ENCODE measurements at regions not wholly inside any gene's neighbourhood (a gene's known extent, or its start where the extent isn't known, plus 50 kb on each side); places are given as distances from the start of the nearest gene placed in this dataset.
"Not testable (repeated sequence)": the region's sequence is repeated elsewhere in the genome, so short reads cannot be mapped to it uniquely, and the experiment has no call there.

DNA sequence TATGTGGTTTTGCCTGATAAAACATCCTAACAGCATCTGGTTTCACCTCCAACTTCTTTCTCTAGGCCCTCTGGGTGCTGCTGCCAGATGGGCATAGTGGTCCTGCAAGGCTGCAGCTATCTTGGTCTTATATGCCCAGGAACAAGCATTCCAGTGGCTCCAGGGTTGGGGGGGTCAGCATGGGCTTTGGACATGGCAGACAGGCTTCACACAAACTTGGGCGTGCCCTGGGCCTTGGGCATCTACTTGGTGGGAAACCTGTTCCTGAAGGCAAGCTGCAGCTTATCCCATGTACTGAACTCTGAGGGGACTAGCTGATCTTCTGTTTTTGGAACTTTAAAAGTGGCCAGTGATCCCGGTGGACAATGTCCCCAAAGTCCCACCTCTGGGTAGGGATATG is 54.9 kb upstream of the ZNF678 start:
- no peaks in the 10 kb centered on the region for H3K27me3 ChIP-seq (ENCODE audit: control insufficient read depth, insufficient read depth, low read length)
- H3K4me3 ChIP-seq (ENCODE audit: low read depth, low read length) = no peak overlapping the region
- DNase-seq (ENCODE audit: low read depth) = no peak
- TF ChIP-seq, protein P1, sequence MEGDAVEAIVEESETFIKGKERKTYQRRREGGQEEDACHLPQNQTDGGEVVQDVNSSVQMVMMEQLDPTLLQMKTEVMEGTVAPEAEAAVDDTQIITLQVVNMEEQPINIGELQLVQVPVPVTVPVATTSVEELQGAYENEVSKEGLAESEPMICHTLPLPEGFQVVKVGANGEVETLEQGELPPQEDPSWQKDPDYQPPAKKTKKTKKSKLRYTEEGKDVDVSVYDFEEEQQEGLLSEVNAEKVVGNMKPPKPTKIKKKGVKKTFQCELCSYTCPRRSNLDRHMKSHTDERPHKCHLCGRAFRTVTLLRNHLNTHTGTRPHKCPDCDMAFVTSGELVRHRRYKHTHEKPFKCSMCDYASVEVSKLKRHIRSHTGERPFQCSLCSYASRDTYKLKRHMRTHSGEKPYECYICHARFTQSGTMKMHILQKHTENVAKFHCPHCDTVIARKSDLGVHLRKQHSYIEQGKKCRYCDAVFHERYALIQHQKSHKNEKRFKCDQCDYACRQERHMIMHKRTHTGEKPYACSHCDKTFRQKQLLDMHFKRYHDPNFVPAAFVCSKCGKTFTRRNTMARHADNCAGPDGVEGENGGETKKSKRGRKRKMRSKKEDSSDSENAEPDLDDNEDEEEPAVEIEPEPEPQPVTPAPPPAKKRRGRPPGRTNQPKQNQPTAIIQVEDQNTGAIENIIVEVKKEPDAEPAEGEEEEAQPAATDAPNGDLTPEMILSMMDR (IDR thresholded peaks at IDR 0.05; ENCODE audit: insufficient read depth, low read length, poor library complexity, severe bottlenecking) = no peak
- no peaks in the 10 kb centered on the region for H3K36me3 ChIP-seq (ENCODE audit: control insufficient read depth, insufficient read depth, low read length)

DNA sequence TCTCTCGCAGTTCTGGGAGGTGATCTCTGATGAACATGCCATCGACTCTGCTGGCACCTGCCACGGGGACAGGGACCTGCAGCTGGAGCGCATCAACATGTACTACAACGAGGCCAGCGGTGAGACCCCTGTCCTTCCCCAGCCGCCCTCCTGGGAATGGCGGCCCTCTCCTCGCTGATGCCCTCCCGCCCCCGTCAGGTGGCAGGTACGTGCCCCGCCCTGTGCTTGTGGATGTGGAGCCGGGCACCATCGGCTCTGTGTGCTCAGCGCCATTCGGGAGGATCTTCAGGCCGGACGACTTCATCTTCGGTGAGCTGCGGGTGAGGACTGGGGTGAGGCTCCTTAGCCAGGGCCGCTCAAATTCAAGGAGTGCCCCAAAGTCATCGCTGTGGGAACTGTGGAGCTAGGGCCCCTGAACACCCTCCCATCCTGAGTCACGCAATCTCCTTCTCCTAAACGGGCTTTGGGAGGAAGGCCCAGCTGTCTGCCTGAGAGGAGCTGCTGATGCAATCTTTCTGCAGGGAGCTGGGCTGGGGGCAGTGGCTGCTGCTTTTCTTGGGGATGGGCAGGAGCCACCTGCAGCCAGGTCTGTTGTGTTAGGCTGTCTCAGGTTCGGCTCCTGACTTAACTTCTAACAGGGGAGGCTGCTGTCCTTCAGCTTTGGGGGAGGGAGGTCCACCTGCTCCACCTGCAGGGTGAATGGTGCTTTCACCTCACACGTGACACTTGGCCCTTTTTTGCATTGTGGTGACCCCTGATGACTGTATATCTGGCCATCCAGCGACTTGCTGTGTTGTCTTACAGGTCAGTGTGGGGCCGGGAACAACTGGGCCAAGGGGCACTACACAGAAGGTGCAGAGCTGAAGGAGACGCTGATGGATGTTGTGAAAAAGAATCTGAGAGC is 56.6 kb upstream of the ZNF678 start:
- not testable (repeated sequence) for DNase-seq (ENCODE audit: low read depth); H3K27me3 ChIP-seq (ENCODE audit: control insufficient read depth, insufficient read depth, low read length); H3K36me3 ChIP-seq (ENCODE audit: control insufficient read depth, insufficient read depth, low read length); H3K4me3 ChIP-seq (ENCODE audit: low read depth, low read length)

DNA sequence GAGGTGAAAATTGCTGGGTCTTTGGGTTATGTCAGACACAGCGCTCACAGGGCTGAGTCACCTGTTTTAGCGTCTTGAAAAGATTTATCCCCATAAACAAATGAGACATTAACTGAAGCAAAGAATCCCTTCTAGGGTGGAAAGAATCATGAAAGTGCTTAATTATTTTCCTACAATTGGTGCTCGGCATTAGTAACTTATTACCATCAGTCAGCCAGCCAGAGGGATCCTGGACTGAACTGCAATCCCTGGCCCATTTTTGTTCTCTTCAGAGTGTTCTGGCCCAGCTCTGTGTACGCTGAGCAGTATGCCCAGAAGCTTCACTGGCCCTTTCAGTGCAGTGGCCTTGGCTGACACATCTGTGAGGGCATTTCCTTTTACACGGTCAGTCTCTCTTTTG is 67.3 kb upstream of the ZNF678 start:
- DNase-seq (ENCODE audit: low read depth); H3K27me3 ChIP-seq (ENCODE audit: control insufficient read depth, insufficient read depth, low read length); H3K4me3 ChIP-seq (ENCODE audit: low read depth, low read length); H3K36me3 ChIP-seq (ENCODE audit: control insufficient read depth, insufficient read depth, low read length): not testable (repeated sequence)

GRCh38 chr1:227493863-227494551 is 69.3 kb upstream of the ZNF678 start:
- not testable (repeated sequence) for H3K4me3 ChIP-seq (ENCODE audit: low read depth, low read length); H3K27me3 ChIP-seq (ENCODE audit: control insufficient read depth, insufficient read depth, low read length); DNase-seq (ENCODE audit: low read depth); H3K36me3 ChIP-seq (ENCODE audit: control insufficient read depth, insufficient read depth, low read length)

- TF ChIP-seq, protein P1 (IDR thresholded peaks at IDR 0.05; ENCODE audit: insufficient read depth, low read length, poor library complexity, severe bottlenecking) = no peak
- Histone ChIP-seq H3K4me3 (ENCODE audit: low read depth, low read length) (no peak overlapping the region), H3K36me3 (ENCODE audit: control insufficient read depth, insufficient read depth, low read length) (no peaks in the 10 kb centered on the region), H3K27me3 (ENCODE audit: control insufficient read depth, insufficient read depth, low read length) (no peaks in the 10 kb centered on the region)
- no peak for DNase-seq (ENCODE audit: low read depth)
Measured at GRCh38 chr1:227490478-227490877, 72.9 kb upstream of the ZNF678 start.

DNA sequence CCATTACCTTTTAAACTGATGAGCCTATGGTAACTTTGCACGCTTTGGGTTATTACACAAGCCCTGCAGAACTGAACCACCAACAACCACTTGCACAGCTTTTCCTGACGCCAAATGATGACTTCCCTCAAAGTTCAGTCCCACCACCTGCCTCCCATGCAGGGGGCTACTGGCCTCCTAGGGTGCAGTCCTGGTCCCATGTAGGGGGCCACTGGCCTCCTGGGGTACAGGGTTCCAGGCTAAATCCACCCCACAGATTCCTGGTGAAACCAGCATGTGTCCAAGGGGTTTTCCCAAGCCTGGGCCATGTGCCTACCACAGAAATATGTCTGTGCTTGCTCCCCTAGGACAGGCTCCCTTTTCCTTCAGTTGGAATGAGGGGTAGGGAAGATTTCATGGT is 73.4 kb upstream of the ZNF678 start:
- Histone ChIP-seq H3K27me3 (ENCODE audit: control insufficient read depth, insufficient read depth, low read length) (no peaks in the 10 kb centered on the region), H3K36me3 (ENCODE audit: control insufficient read depth, insufficient read depth, low read length) (no peaks in the 10 kb centered on the region), H3K4me3 (ENCODE audit: low read depth, low read length) (no peak overlapping the region)
- TF ChIP-seq, protein P1 (IDR thresholded peaks at IDR 0.05; ENCODE audit: insufficient read depth, low read length, poor library complexity, severe bottlenecking) = no peak
- no peak for DNase-seq (ENCODE audit: low read depth)

DNA sequence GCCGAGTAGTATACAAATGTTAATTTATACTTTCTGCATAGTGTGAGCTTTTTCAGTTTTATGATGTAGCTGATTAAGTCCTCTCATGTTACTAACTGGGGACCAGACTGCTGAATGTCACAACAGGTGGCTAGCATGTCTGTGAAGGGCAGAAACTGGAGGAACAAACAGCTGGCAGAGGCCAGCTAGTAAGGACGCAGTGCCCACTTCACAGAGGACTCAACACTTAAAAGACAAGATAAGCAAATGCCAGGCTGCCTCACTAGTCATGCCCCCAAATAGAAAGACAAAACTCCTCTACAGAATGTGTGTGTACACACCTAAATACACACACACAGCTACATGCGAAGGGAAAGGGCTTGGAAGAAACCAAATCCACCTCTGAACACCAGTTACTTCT is 73.8 kb upstream of the ZNF678 start:
- TF ChIP-seq, protein P1 (IDR thresholded peaks at IDR 0.05; ENCODE audit: insufficient read depth, low read length, poor library complexity, severe bottlenecking) = no peak
- no peak for DNase-seq (ENCODE audit: low read depth)
- no peak overlapping the region for H3K4me3 ChIP-seq (ENCODE audit: low read depth, low read length)
- no peaks in the 10 kb centered on the region for H3K27me3 ChIP-seq (ENCODE audit: control insufficient read depth, insufficient read depth, low read length)
- no peaks in the 10 kb centered on the region for H3K36me3 ChIP-seq (ENCODE audit: control insufficient read depth, insufficient read depth, low read length)

Measured in kidney epithelial cell (primary cell).